ENCODE measurements at regions not wholly inside any gene's neighbourhood (a gene's known extent, or its start where the extent isn't known, plus 50 kb on each side); places are given as distances from the start of the nearest gene placed in this dataset.

DNA sequence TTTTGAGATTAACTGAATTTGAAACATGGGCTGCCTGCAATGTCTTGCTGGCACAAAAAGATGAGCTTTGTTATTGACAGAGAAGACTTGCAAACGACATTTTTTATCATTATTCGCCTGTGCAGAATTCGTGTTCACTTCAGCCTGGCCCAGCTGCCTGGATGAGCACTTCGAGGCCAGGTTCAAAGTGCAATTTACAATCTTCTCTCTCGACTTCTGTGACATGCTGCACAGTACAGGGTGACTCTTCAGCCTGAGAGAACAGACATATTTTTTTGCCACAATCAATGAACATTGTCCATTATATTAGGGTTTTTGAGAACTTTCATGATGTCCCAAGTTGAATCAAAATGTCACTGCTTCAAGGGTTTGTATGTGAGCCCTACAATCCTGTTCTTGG is 616.5 kb downstream of the SMARCA1 start:
- no peaks in the 10 kb centered on the region for H4K20me1 ChIP-seq
- H3K4me2 ChIP-seq: no peak overlapping the region
- no peaks in the 10 kb centered on the region for H3K4me1 ChIP-seq
- no peak overlapping the region for H3K4me3 ChIP-seq
- H3K9ac ChIP-seq: no peak overlapping the region
- H3K27ac ChIP-seq: no peak overlapping the region
- no peak for TF ChIP-seq Cebpa-rat (IDR thresholded peaks at IDR 0.05)
- peaks cover 49 to 97% (median 82%) of the 10 kb centered on the region in 11 experiments for H3K27me3 ChIP-seq
- no peaks in the 10 kb centered on the region; a peak in 1 of 22 replicates for H3K9me3 ChIP-seq (replicated peaks in 1 of 11)
- no peaks in the 10 kb centered on the region for H3K36me3 ChIP-seq

DNA sequence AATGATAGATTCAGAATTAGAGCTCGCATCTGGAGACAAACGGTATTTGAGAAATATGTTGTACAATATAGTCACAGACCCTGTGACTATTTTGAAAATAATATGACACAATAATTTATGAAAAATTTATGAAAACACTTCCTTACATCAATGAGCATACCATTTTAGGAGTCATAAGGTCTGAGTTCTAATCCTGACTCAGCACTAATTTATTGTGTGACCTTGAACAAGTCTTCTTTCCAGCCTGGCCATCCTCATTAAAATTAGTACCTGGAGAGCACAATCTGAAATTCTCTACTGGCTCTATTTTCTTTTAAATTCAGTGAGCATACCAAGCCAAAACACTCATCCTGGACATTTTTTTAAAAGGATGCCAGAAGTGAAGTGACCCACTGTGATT is 622.3 kb downstream of the SMARCA1 start:
- H3K36me3 ChIP-seq: no peaks in the 10 kb centered on the region
- TF ChIP-seq Cebpa-rat (IDR thresholded peaks at IDR 0.05): no peak
- no peak overlapping the region for H3K4me2 ChIP-seq
- no peaks in the 10 kb centered on the region; a peak in 1 of 22 replicates for H3K9me3 ChIP-seq (replicated peaks in 1 of 11)
- no peak overlapping the region for H3K4me3 ChIP-seq
- H3K4me1 ChIP-seq: no peaks in the 10 kb centered on the region
- no peak overlapping the region for H3K27ac ChIP-seq
- no peak overlapping the region for H3K9ac ChIP-seq
- H4K20me1 ChIP-seq: no peaks in the 10 kb centered on the region
- peaks cover 73 to 100% (median 95%) of the 10 kb centered on the region in 11 experiments for H3K27me3 ChIP-seq

DNA sequence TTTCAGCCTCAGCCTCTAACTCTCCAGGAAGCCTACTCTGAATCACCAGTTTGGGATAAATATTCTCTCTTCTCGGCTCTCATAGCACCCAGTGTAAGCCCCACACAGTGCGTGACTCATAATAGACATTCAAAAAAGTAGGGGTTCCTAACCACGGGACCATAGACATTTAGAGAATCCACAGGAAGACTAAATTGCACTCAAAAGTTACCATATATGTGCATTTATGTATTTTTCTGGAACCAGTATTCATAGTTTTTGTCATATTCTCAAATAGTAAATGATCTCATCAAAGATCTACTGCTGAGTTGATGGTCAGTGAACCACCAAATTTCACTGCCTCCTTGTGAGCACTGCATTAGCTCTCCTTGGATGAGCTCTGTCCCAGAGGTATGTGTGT is 625.7 kb downstream of the SMARCA1 start:
- Histone ChIP-seq H3K27ac (no peak overlapping the region), H3K4me1 (no peaks in the 10 kb centered on the region), H3K36me3 (no peaks in the 10 kb centered on the region), H3K4me2 (no peak overlapping the region), H3K27me3 (peaks cover 60 to 100% (median 92%) of the 10 kb centered on the region in 11 experiments), H3K9me3 (replicated peaks in 1 of 11) (no peaks in the 10 kb centered on the region), H3K4me3 (no peak overlapping the region), H3K9ac (no peak overlapping the region), H4K20me1 (no peaks in the 10 kb centered on the region)
- no peak for TF ChIP-seq Cebpa-rat (IDR thresholded peaks at IDR 0.05)

DNA sequence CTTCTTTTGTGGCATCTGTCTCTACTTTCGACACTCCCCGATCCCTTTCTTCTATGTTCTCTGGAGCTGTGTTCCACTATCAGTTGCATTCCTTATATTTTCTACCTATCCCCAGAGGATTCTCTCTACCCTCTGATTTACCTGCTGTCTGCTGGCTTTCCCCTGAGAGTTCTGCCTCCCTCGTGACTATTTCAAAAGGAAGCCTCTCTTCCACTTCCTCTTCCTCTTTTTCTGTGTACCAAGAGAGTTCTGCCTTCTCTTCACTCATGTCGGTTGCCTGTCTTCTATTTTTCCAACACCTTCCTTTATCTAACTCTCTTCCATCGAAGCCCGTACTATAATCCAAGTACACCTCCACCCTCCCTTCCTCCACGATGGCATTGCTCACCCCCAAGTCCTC is 631.7 kb downstream of the SMARCA1 start:
- peak overlapping the region in 5 of 11 experiments; percentile 2 to 8 (median 6); a peak in 3 of 22 replicates for H3K4me2 ChIP-seq

DNA sequence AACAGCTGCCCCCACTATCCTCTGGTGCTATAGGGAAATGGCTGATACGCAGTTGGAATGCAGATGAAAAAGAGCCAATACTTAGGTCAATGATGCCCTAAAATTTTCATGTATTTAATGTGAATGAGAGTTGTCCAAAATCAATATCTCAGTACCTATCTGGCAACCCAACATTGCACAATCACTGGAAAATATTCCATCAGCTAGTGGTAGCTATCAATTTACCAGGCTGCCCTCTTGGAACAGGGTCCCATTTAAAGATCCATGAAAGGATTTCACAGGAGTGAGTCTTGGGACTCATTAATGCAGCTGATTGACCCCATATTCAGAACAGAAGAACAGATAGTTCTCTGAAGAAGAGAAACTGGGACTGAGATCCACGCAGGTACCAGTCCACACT is 638.9 kb downstream of the SMARCA1 start:
- Histone ChIP-seq H3K4me2 (no peak overlapping the region), H3K36me3 (no peaks in the 10 kb centered on the region), H3K27ac (no peak overlapping the region), H3K27me3 (peaks cover 84 to 94% (median 90%) of the 10 kb centered on the region in 11 experiments), H4K20me1 (no peaks in the 10 kb centered on the region; a peak in 2 of 22 replicates), H3K4me1 (no peaks in the 10 kb centered on the region), H3K9ac (no peak overlapping the region), H3K9me3 (replicated peaks in 1 of 11) (peaks cover 0 to 4% (median 0%) of the 10 kb centered on the region in 11 experiments; a peak in 1 of 22 replicates), H3K4me3 (no peak overlapping the region)
- TF ChIP-seq Cebpa-rat (IDR thresholded peaks at IDR 0.05): no peak

More for the DNA sequence above, 631.7 kb downstream of the SMARCA1 start:
- Histone ChIP-seq H3K4me3 (no peak overlapping the region), H3K36me3 (no peaks in the 10 kb centered on the region), H3K9me3 (replicated peaks in 1 of 11) (peaks cover 0 to 10% (median 0%) of the 10 kb centered on the region in 11 experiments; a peak in 2 of 22 replicates), H3K27me3 (peaks cover 61 to 93% (median 87%) of the 10 kb centered on the region in 11 experiments), H3K27ac (no peak overlapping the region), H3K9ac (no peak overlapping the region), H4K20me1 (no peaks in the 10 kb centered on the region), H3K4me1 (peaks cover 0 to 8% (median 0%) of the 10 kb centered on the region in 10 experiments; a peak in 3 of 20 replicates)
- no peak for TF ChIP-seq Cebpa-rat (IDR thresholded peaks at IDR 0.05)

DNA sequence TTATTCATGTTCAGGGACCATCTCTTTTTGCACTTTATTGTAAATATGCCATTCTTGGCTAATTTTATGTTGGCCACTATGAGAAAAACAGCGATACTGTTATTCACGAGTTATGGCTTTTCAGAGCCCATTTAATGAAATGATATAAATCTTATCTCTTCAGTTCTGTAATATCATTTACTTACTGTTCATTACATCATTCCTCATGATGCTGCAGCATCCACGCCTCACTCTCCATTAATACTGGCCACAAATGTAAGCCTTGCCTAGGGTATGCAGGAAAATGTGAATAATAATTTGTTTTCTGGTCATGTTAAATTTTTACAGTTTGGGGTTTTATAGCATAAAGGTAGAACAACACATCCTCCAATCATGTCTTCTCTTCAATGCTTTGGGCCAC is 639.6 kb downstream of the SMARCA1 start:
- Histone ChIP-seq H3K27ac (no peak overlapping the region), H3K4me2 (no peak overlapping the region), H3K9ac (no peak overlapping the region), H3K4me1 (no peaks in the 10 kb centered on the region), H3K4me3 (no peak overlapping the region), H4K20me1 (no peaks in the 10 kb centered on the region; a peak in 2 of 22 replicates), H3K9me3 (replicated peaks in 1 of 11) (peaks cover 0 to 4% (median 0%) of the 10 kb centered on the region in 11 experiments; a peak in 1 of 22 replicates), H3K36me3 (no peaks in the 10 kb centered on the region), H3K27me3 (peaks cover 90 to 99% (median 97%) of the 10 kb centered on the region in 11 experiments)
- TF ChIP-seq Cebpa-rat (IDR thresholded peaks at IDR 0.05): no peak

DNA sequence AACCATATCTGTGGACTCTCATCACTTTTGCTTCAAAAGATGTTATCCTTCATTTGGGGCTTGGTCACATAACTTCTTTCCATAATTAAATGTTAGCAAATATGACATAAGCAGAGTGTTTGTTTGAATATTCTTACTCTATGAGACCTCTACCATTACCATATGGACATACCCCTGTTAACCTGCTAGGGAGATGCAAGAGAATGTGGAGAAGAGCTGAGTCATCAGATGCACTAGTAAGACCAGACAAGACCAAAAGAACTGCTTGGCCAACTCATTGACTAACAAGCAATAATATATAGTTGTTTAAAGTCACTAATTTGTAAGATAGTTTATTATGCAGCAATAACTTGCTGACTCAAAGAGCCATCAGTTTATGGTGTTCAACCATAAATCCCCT is 652.9 kb downstream of the SMARCA1 start:
- TF ChIP-seq Cebpa-rat (IDR thresholded peaks at IDR 0.05): no peak
- no peaks in the 10 kb centered on the region for H3K9me3 ChIP-seq (replicated peaks in 1 of 11)
- H3K4me3 ChIP-seq: no peak overlapping the region

DNA sequence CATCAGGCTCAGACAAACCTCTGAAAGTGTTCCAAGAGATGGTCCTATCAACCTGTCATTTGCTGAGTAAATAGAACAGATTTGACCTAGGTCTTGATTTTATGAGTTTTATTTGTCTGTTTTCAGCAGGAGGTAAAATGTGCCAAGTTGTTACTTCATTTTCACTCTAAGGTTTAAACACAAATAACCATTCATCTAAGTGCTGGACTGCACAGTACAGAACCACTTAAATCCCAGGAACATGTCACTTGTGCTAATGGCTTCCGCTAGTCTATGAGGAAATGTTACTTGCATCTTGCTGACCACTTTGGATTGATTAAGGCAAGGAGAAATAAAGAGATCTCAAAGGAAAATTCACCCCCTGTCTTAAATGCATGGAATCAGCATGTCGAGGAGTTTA is 660.7 kb downstream of the SMARCA1 start:
- H4K20me1 ChIP-seq: no peaks in the 10 kb centered on the region
- H3K36me3 ChIP-seq: no peaks in the 10 kb centered on the region
- H3K4me3 ChIP-seq: no peak overlapping the region
- no peak overlapping the region for H3K4me2 ChIP-seq
- H3K27me3 ChIP-seq: peaks cover 56 to 96% (median 88%) of the 10 kb centered on the region in 11 experiments
- no peak overlapping the region for H3K27ac ChIP-seq
- no peaks in the 10 kb centered on the region for H3K9me3 ChIP-seq (replicated peaks in 1 of 11)
- H3K4me1 ChIP-seq: no peaks in the 10 kb centered on the region
- no peak overlapping the region for H3K9ac ChIP-seq
- TF ChIP-seq Cebpa-rat (IDR thresholded peaks at IDR 0.05): no peak

More for the DNA sequence above, 652.9 kb downstream of the SMARCA1 start:
- Histone ChIP-seq H3K9ac (no peak overlapping the region), H4K20me1 (no peaks in the 10 kb centered on the region), H3K36me3 (no peaks in the 10 kb centered on the region), H3K4me2 (no peak overlapping the region), H3K27me3 (peaks cover 52 to 99% (median 87%) of the 10 kb centered on the region in 11 experiments), H3K4me1 (no peaks in the 10 kb centered on the region), H3K27ac (no peak overlapping the region)

DNA sequence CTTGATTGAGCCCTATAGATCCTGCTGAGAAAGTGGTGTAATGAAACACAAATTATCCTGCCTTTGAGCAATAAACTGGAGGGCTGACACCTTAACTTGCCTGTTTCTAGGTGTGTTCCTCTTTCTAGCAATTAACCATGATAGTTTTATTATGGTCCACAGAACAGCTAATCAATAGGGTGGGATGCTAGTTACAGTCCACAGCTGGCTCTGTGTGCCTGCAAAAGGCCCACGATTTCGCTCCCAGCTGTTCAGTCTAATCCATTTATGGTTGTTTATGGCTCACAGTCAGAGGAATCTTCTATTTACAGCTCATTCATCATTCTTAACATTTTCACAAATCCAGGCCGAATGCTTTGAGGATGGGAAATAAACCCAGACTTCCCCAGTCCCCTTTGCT is 674.9 kb downstream of the SMARCA1 start:
- Histone ChIP-seq H3K36me3 (no peaks in the 10 kb centered on the region), H3K27me3 (peaks cover 36 to 84% (median 77%) of the 10 kb centered on the region in 11 experiments), H3K27ac (no peak overlapping the region), H3K4me3 (no peak overlapping the region), H4K20me1 (no peaks in the 10 kb centered on the region; a peak in 2 of 22 replicates), H3K9ac (no peak overlapping the region), H3K4me2 (no peak overlapping the region), H3K9me3 (replicated peaks in 1 of 11) (peaks cover 0 to 10% (median 4%) of the 10 kb centered on the region in 11 experiments; a peak in 6 of 22 replicates), H3K4me1 (no peaks in the 10 kb centered on the region)
- TF ChIP-seq Cebpa-rat (IDR thresholded peaks at IDR 0.05): no peak

DNA sequence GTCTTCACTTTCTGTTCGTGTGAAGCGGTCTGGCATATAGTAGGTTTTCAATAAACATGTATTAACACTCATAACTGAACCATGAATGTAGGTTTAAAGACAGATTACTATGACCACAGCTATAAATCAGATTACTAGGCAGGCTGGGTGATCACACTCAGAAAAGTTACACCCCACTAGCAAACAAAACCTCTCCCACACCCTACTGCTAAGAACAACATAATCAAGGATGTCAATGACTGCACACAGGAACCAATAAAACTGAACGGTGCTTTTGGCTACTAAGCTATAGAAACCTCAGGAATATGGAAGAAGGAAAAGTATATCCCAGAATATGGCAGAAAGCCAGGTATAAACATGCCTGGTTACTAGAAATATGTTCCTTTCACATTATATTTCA is 676.9 kb downstream of the SMARCA1 start:
- Histone ChIP-seq H3K4me1 (no peaks in the 10 kb centered on the region), H3K36me3 (no peaks in the 10 kb centered on the region), H3K4me3 (no peak overlapping the region), H3K9ac (no peak overlapping the region), H3K9me3 (replicated peaks in 1 of 11) (peaks cover 0 to 7% (median 4%) of the 10 kb centered on the region in 11 experiments; a peak in 5 of 22 replicates), H4K20me1 (no peaks in the 10 kb centered on the region; a peak in 2 of 22 replicates), H3K4me2 (no peak overlapping the region), H3K27ac (no peak overlapping the region), H3K27me3 (peaks cover 23 to 74% (median 60%) of the 10 kb centered on the region in 11 experiments; a peak in 21 of 22 replicates)
- TF ChIP-seq Cebpa-rat (IDR thresholded peaks at IDR 0.05): no peak

Data from BLaER1 treated with 17β-estradiol and CSF1 and Interleukin-3, amounts not matched to agents 10 nM and 100 nM (cell line).